ENCODE measurements at regions not wholly inside any gene's neighbourhood (a gene's known extent, or its start where the extent isn't known, plus 50 kb on each side); places are given as distances from the start of the nearest gene placed in this dataset.
A peak's percentile ranks its signal among the peaks of the same experiment; 100 is the strongest.

DNA sequence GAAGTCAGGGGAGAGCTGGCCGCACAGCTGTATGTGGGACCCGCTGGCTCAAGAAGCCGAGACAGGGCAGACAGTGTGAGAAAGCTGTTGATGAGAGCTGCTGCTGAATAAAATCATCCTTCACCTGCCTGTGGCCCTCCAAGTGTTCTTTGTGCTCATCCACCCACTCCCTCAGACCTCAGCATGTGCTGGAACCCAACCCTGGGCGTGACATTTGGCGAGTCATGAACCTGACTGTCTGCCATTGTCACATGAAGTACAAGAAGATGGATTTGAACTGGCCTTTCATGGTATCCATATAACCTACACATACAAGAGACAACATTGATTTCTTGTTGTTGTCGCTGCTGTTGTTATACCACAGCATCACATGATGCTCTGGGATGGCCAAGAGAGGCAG is 139.7 kb upstream of the PLCXD3 start:
- TF ChIP-seq, protein P1, sequence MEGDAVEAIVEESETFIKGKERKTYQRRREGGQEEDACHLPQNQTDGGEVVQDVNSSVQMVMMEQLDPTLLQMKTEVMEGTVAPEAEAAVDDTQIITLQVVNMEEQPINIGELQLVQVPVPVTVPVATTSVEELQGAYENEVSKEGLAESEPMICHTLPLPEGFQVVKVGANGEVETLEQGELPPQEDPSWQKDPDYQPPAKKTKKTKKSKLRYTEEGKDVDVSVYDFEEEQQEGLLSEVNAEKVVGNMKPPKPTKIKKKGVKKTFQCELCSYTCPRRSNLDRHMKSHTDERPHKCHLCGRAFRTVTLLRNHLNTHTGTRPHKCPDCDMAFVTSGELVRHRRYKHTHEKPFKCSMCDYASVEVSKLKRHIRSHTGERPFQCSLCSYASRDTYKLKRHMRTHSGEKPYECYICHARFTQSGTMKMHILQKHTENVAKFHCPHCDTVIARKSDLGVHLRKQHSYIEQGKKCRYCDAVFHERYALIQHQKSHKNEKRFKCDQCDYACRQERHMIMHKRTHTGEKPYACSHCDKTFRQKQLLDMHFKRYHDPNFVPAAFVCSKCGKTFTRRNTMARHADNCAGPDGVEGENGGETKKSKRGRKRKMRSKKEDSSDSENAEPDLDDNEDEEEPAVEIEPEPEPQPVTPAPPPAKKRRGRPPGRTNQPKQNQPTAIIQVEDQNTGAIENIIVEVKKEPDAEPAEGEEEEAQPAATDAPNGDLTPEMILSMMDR (IDR thresholded peaks at IDR 0.05) = no peak
- H3K36me3 ChIP-seq = no peaks in the 10 kb centered on the region
- H3K27me3 ChIP-seq = no peaks in the 10 kb centered on the region
- H3K9me3 ChIP-seq = peaks cover 0 to 11% (median 0%) of the 10 kb centered on the region in 11 donors
- intact Hi-C loops (cut with DNase I) = no loop called here
- H3K4me1 ChIP-seq = peaks cover 0 to 13% (median 0%) of the 10 kb centered on the region in 9 donors
- H3K27ac ChIP-seq = no peak overlapping the region
- no peak overlapping the region for H3K4me3 ChIP-seq
- no peak for DNase-seq
- 81 to 84% methylated on average over 6 of the region's 6 CpGs for WGBS, 2 donors
- ATAC-seq = peak in 1 of 8 donors; percentile 14

DNA sequence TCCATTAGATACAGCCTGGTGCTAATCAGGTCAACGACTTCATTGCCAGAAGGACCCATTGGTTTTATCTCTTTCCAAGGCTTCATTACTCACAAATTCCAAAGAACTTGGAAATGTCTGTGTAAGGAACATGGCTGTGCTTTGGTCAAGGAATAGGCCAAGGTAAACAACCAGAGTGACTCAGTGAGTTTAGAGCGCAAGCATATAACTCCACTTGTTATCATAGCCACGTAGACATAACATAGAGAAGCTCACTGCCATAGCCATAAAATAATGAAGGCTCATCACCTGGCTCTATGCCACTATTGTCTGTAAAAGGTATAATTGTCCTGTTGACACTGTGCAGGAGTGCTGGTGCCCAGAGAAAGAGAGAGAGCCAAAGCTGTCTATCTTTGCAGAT is 139.3 kb upstream of the PLCXD3 start:
- Histone ChIP-seq H3K36me3 (no peaks in the 10 kb centered on the region), H3K4me1 (peaks cover 0 to 13% (median 0%) of the 10 kb centered on the region in 9 donors), H3K4me3 (no peak overlapping the region), H3K27ac (no peak overlapping the region), H3K9me3 (peaks cover 0 to 7% (median 0%) of the 10 kb centered on the region in 11 donors), H3K27me3 (no peaks in the 10 kb centered on the region)
- intact Hi-C loops (cut with DNase I) = loop anchor here in 3 of 10 donors (5.0 to 10.0 kb wide), 3 partner anchors 375 to 747 kb away; partner anchors contain the start of gene C7 (in 1 of the 3)
- ATAC-seq (peak in 1 of 8 donors; percentile 74), DNase-seq (no peak)
- 61 to 65% methylated on average over 3 of the region's 3 CpGs for WGBS, 2 donors
- TF ChIP-seq, protein P1 (IDR thresholded peaks at IDR 0.05) = no peak

DNA sequence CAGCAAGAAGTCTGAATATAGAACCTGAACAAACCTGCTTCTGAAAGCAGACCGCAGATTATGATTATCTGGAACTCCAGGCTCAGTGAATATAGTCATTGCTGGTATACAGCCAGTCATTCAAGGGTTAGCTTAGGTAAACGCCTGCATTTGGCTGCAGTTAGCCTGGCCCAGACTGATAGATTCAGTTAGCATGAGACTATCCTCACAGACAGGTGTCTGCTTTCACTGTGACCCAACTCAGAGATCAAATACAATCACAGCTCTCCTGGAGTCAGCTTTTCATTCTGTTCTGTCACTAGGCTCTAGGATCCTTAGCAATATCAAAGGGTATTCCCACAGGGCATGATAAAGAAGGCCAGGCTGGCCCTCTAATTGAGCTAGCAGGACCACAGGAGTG is 138.6 kb upstream of the PLCXD3 start:
- ATAC-seq = peak in 3 of 8 donors; percentile 39 to 66 (median 52)
- TF ChIP-seq, protein P1 (IDR thresholded peaks at IDR 0.05) = no peak

DNA sequence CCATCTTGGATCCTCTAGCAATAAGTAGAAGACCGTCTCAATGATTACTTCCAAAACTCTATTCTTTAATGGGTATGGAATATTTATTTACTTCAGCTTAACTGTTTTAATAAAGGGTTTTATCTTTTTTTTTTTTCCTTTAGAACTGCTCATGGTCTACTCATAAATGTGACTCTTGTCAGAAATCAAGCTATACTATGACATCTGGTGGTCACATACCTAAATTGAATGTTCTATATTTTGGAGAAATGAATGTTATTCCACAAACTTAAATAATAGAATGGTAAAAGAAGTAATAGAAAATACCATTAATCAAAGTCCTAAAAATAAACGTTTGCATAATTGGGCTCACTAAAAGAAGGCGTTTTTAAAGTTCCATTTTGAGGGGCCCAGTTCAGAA is 131.2 kb upstream of the PLCXD3 start:
- intact Hi-C loops (cut with DNase I) = loop anchor here in 4 of 10 donors (5.0 to 10.0 kb wide), 4 partner anchors 367 to 739 kb away; partner anchors contain the start of gene C7 (in 1 of the 4)
- no peaks in the 10 kb centered on the region for H3K9me3 ChIP-seq

More for the DNA sequence above, 138.6 kb upstream of the PLCXD3 start:
- Histone ChIP-seq H3K4me3 (no peak overlapping the region), H3K27ac (no peak overlapping the region), H3K9me3 (peaks cover 0 to under 1% (median 0%) of the 10 kb centered on the region in 11 donors), H3K27me3 (no peaks in the 10 kb centered on the region), H3K36me3 (no peaks in the 10 kb centered on the region), H3K4me1 (peaks cover 0 to 13% (median 0%) of the 10 kb centered on the region in 9 donors)
- no peak for DNase-seq
- WGBS, 2 donors = 22 to 42% methylated on average over 2 of the region's 2 CpGs
- intact Hi-C loops (cut with DNase I) = loop anchor here in 3 of 10 donors (5.0 to 10.0 kb wide), 3 partner anchors 374 to 747 kb away; partner anchors contain the start of gene C7 (in 1 of the 3)

More for the DNA sequence above, 131.2 kb upstream of the PLCXD3 start:
- Histone ChIP-seq H3K27ac (no peak overlapping the region), H3K4me3 (no peak overlapping the region), H3K4me1 (no peaks in the 10 kb centered on the region), H3K36me3 (no peaks in the 10 kb centered on the region), H3K27me3 (no peaks in the 10 kb centered on the region)
- TF ChIP-seq, protein P1 (IDR thresholded peaks at IDR 0.05) = peak in 6 of 9 donors; percentile 19 to 43 (median 36)
- DNase-seq (no peak), ATAC-seq (no peak)
- WGBS, 2 donors = 57 to 58% methylated on average over 3 of the region's 3 CpGs

Data from heart right ventricle (tissue), 16 donors.